Tibial nerve (tissue), 4 donors: ENCODE measurements at regions not wholly inside any gene's neighbourhood (a gene's known extent, or its start where the extent isn't known, plus 50 kb on each side); places are given as distances from the start of the nearest gene placed in this dataset.
"Not testable (repeated sequence)": the region's sequence is repeated elsewhere in the genome, so short reads cannot be mapped to it uniquely, and the experiment has no call there.

ENCODE experiments used
- DNase-seq, 2 donors: peaks; one replicate each; pipeline ENCODE4 v3.0.0-alpha.2; 2019; ENCODE audit warnings: low spot score in 2 of 2
- H3K27ac ChIP-seq, 4 donors: fragments of 200-600 bp; sonication (generic) in 3 of 4; one replicate each; pipeline ENCODE4 v1.5.1; 2017 to 2019; ENCODE audit warnings: mild to moderate bottlenecking in 1 of 4
- H3K27me3 ChIP-seq, 2 donors: fragments of 200-600 bp; sonication (generic) in 1 of 2; one replicate each; pipeline versions ENCODE4 v1.5.1 to v1.6.0; 2017 to 2019
- H3K36me3 ChIP-seq, 3 donors: fragments of 200-600 bp; sonication (generic); one replicate each; pipeline ENCODE4 v1.5.1; 2018 to 2019
- H3K4me1 ChIP-seq, 4 donors: fragments of 200-600 bp; sonication (generic) in 3 of 4; one replicate each; pipeline ENCODE4 v1.5.1; 2017 to 2019
- H3K4me3 ChIP-seq, 4 donors: fragments of 200-600 bp; sonication (generic) in 3 of 4; one replicate each; pipeline ENCODE4 v1.5.1; 2017 to 2019; ENCODE audit warnings: mild to moderate bottlenecking in 1 of 4, moderate library complexity in 1 of 4
- H3K9me3 ChIP-seq, 4 donors: fragments of 200-600 bp; sonication (generic) in 3 of 4; one replicate each; pipeline ENCODE4 v1.5.1; 2017 to 2019
- CTCF ChIP-seq, 5 experiments: fragments of 200-600 bp in 3 of 5; fragments of 450-650 bp in 2 of 5; sonication (generic) in 3 of 5; IDR thresholded peaks; one replicate each; pipeline ENCODE4 v1.5.1; 2016 to 2019; ENCODE audit warnings: antibody characterized with exemption in 5 of 5, mild to moderate bottlenecking in 3 of 5, moderate library complexity in 2 of 5
- EP300 ChIP-seq, 2 donors: sonication (generic); formaldehyde crosslinking; IDR thresholded peaks; one replicate each; pipeline ENCODE4 v1.6.1; 2017; ENCODE audit warnings: antibody characterized with exemption in 2 of 2, mild to moderate bottlenecking in 1 of 2
- POLR2A ChIP-seq, 2 donors: fragments of 450-650 bp; IDR thresholded peaks; one replicate each; pipeline ENCODE4 v1.6.1; 2017; ENCODE audit warnings: antibody characterized with exemption in 2 of 2, mild to moderate bottlenecking in 2 of 2, moderate library complexity in 2 of 2
- WGBS, 2 donors: methylation state at CpG; one replicate each; pipeline ENCODE4 v1.1.5; 2018; 5-methylcytosine and 5-hydroxymethylcytosine counted together

DNA sequence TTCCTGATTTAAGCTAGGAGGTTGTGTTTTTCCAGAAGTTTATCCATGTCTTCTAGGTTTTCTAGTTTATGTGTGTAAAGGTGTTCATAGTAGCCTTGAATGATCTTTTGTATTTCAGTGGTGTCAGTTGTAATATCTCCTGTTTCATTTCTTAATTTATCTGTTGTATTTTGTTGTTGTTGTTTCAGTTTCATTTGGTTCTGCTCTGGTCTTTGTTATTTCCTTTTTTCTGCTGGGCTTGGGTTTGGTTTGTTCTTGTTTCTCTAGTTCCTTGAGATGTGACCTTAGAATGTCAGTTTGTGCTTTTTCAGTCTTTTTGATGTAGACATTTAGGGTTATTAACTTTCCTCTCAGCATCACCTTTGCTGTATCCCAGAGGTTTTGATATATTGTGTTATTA lies 62.8 kb downstream of the SCP2D1 start:
- not testable (repeated sequence) for DNase-seq, H3K4me1 ChIP-seq, H3K27me3 ChIP-seq, H3K27ac ChIP-seq, H3K36me3 ChIP-seq, H3K4me3 ChIP-seq
- H3K9me3 ChIP-seq, result peaks cover 0 to 42% (median 0%) of the 10 kb centered on the region in 4 donors

DNA sequence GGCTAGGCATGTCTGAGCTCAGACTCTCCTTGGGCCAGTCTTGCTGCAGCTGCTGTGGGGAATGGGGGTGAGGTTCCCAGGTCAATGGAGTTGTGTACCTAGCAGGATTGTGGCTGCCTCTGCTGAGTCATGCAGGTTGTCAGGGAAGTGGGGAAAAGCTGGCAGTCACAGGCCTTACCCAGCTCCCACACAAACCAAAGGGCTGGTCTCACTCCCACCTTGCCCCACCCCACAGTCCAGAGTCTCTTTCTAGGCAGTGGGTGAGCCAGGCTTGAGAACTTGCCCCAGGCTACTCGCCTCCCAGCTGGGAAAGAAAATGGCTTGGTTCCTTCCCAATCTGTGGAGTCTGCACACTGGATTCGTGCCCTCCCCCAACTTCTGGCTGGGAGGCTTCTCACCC lies 65.7 kb downstream of the SCP2D1 start:
- no peaks in the 10 kb centered on the region for H3K4me1 ChIP-seq
- H3K27ac ChIP-seq, result no peak overlapping the region
- H3K27me3 ChIP-seq, result no peaks in the 10 kb centered on the region
- H3K9me3 ChIP-seq, result peaks cover 0 to 35% (median 0%) of the 10 kb centered on the region in 4 donors
- 63 to 82% methylated on average over 2 of the region's 2 CpGs for WGBS, 2 donors
- no peak for DNase-seq
- H3K36me3 ChIP-seq, result no peaks in the 10 kb centered on the region
- H3K4me3 ChIP-seq, result no peak overlapping the region
- no peak for TF ChIP-seq CTCF (IDR thresholded peaks at IDR 0.05)
- TF ChIP-seq EP300 (IDR thresholded peaks at IDR 0.05), result no peak
- TF ChIP-seq POLR2A (IDR thresholded peaks at IDR 0.05), result no peak

- Histone ChIP-seq H3K36me3 (no peaks in the 10 kb centered on the region), H3K4me3 (no peak overlapping the region), H3K4me1 (no peaks in the 10 kb centered on the region), H3K9me3 (peaks cover 0 to 8% (median 0%) of the 10 kb centered on the region in 4 donors), H3K27me3 (no peaks in the 10 kb centered on the region), H3K27ac (no peak overlapping the region)
- no peak for DNase-seq
- WGBS, 2 donors, result 53 to 81% methylated on average over 1 of the region's 1 CpG
- TF ChIP-seq CTCF (IDR thresholded peaks at IDR 0.05), result no peak
- TF ChIP-seq POLR2A (IDR thresholded peaks at IDR 0.05), result no peak
- TF ChIP-seq EP300 (IDR thresholded peaks at IDR 0.05), result no peak
Measured at GRCh38 chr20:18886756-18887155, 73.2 kb downstream of the SCP2D1 start.

DNA sequence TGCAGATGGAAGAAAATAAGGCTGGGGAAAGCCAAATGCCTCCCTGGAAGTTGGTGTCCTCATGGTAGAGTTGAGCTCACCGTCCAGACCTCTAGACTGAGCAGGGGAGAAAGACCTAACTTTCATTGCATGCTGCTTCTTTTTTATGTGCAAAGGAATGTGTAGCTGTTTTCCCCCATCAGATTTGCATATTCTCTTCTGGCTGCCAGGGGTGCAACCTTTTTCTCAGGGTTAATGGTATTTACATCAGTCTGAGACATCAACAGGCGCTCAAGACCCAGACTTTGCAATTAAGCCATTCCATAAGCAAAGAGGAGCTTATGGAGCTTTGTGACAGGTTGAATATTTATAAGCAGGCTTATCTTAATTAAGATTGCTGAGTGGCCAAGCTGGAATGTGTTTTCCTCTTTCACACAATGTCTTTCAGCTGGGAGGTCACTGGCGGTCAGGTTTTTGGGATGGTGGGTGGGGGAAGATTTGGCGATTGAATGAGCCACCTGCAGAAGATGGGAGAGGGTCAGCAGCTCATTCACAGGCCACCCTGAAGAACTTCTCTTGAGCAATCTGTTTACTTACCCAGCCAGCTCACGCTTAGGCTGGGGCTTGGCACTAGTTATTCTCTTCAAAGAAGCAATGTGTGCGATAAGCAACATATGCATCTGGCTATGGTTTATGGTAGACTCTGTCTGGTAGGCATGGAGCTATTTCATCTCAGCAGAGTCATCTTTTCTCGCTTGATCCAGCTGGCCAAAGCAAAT lies 88.6 kb downstream of the SCP2D1 start:
- H3K4me3 ChIP-seq, result no peak overlapping the region
- H3K4me1 ChIP-seq, result no peaks in the 10 kb centered on the region
- DNase-seq, result no peak
- WGBS, 2 donors, result 62 to 65% methylated on average over 7 of the region's 7 CpGs
- H3K36me3 ChIP-seq, result no peaks in the 10 kb centered on the region
- H3K9me3 ChIP-seq, result no peaks in the 10 kb centered on the region
- H3K27me3 ChIP-seq, result no peaks in the 10 kb centered on the region
- H3K27ac ChIP-seq, result no peak overlapping the region
- TF ChIP-seq EP300 (IDR thresholded peaks at IDR 0.05) (no peak), POLR2A (IDR thresholded peaks at IDR 0.05) (no peak), CTCF (IDR thresholded peaks at IDR 0.05) (no peak)

- TF ChIP-seq POLR2A (IDR thresholded peaks at IDR 0.05) (no peak), CTCF (IDR thresholded peaks at IDR 0.05) (no peak), EP300 (IDR thresholded peaks at IDR 0.05) (no peak)
- 43 to 56% methylated on average over 4 of the region's 4 CpGs for WGBS, 2 donors
- DNase-seq, result no peak
Measured at GRCh38 chr20:18904192-18904591, 90.6 kb downstream of the SCP2D1 start.

More at GRCh38 chr20:18904192-18904591, 90.6 kb downstream of the SCP2D1 start:
- no peaks in the 10 kb centered on the region for H3K27me3 ChIP-seq
- no peak overlapping the region for H3K27ac ChIP-seq
- H3K36me3 ChIP-seq, result no peaks in the 10 kb centered on the region
- H3K4me1 ChIP-seq, result no peaks in the 10 kb centered on the region
- no peak overlapping the region for H3K4me3 ChIP-seq
- H3K9me3 ChIP-seq, result no peaks in the 10 kb centered on the region
